ENCODE measurements at regions not wholly inside any gene's neighbourhood (a gene's known extent, or its start where the extent isn't known, plus 50 kb on each side); places are given as distances from the start of the nearest gene placed in this dataset.

GRCh38 chr6:44576132-44576631 is 188.7 kb downstream of the CDC5L start:
- Histone ChIP-seq H3K9me3 (ENCODE audit: control insufficient read depth, insufficient read depth, low read depth, low read length) (no peaks in the 10 kb centered on the region), H3K27me3 (ENCODE audit: control insufficient read depth, insufficient read depth, low read length) (peaks cover 2% of the 10 kb centered on the region; the same call in 1 of the 2 replicates), H3K4me1 (ENCODE audit: control insufficient read depth, insufficient read depth, low read length) (no peaks in the 10 kb centered on the region), H3K36me3 (ENCODE audit: control insufficient read depth, insufficient read depth, low read length) (no peaks in the 10 kb centered on the region), H3K27ac (ENCODE audit: low read length) (no peak overlapping the region), H3K4me3 (ENCODE audit: low read depth in 2 of 2, low read length in 2 of 2) (no peak overlapping the region)
- DNase-seq (ENCODE audit: low read depth, low spot score) (no peak), ATAC-seq (no peak)
- TF ChIP-seq CTCF (IDR thresholded peaks at IDR 0.05) (no peak), SIN3A (IDR thresholded peaks at IDR 0.05; ENCODE audit: borderline replicate concordance, insufficient read depth, low read depth, low read length) (no peak), POLR2AphosphoS5 (IDR thresholded peaks at IDR 0.05; ENCODE audit: low read depth, low read length) (no peak), TCF7L2 (IDR thresholded peaks at IDR 0.05; ENCODE audit: low read depth, low read length) (no peak), REST (IDR thresholded peaks at IDR 0.05; ENCODE audit: insufficient read depth in 1 of 2, low read depth in 2 of 2, low read length in 1 of 2) (no peak)
- CTCF ChIA-PET: no interaction called here
- in situ Hi-C loops (cut with HindIII; ENCODE audit: low pct_unique_long_range_greater_than_20kb, low sequenced_read_pairs) (no loop called here), intact Hi-C loops (cut with micrococcal nuclease; ENCODE audit: unreplicated experiment) (no loop called here)
- BruUV-seq (replicated peaks): no TSS peak
- POLR2A ChIA-PET: no interaction called here

- in situ Hi-C loops (cut with HindIII; ENCODE audit: low pct_unique_long_range_greater_than_20kb, low sequenced_read_pairs) (no loop called here), intact Hi-C loops (cut with micrococcal nuclease; ENCODE audit: unreplicated experiment) (no loop called here)
- no peak for TF ChIP-seq CTCF (IDR thresholded peaks at IDR 0.05)
- no peak for TF ChIP-seq POLR2AphosphoS5 (IDR thresholded peaks at IDR 0.05; ENCODE audit: low read depth, low read length)
- no peak for TF ChIP-seq SIN3A (IDR thresholded peaks at IDR 0.05; ENCODE audit: borderline replicate concordance, insufficient read depth, low read depth, low read length)
- no peak for TF ChIP-seq TCF7L2 (IDR thresholded peaks at IDR 0.05; ENCODE audit: low read depth, low read length)
- no peak for TF ChIP-seq REST (IDR thresholded peaks at IDR 0.05; ENCODE audit: insufficient read depth in 1 of 2, low read depth in 2 of 2, low read length in 1 of 2)
- ATAC-seq (no peak), DNase-seq (ENCODE audit: low read depth, low spot score) (no peak)
- no TSS peak for BruUV-seq (replicated peaks)
- H3K27ac ChIP-seq (ENCODE audit: low read length): no peak overlapping the region
- no peaks in the 10 kb centered on the region for H3K36me3 ChIP-seq (ENCODE audit: control insufficient read depth, insufficient read depth, low read length)
- H3K4me3 ChIP-seq (ENCODE audit: low read depth in 2 of 2, low read length in 2 of 2): no peak overlapping the region
- ChIA-PET POLR2A (no interaction called here), CTCF (no interaction called here)
- H3K27me3 ChIP-seq (ENCODE audit: control insufficient read depth, insufficient read depth, low read length): peaks cover 2% of the 10 kb centered on the region; the same call in 1 of the 2 replicates
- H3K4me1 ChIP-seq (ENCODE audit: control insufficient read depth, insufficient read depth, low read length): no peaks in the 10 kb centered on the region
- H3K9me3 ChIP-seq (ENCODE audit: control insufficient read depth, insufficient read depth, low read depth, low read length): no peaks in the 10 kb centered on the region
These were observed 193.4 kb downstream of the CDC5L start for GRCh38 chr6:44580901-44581300.
